ENCODE measurements at regions not wholly inside any gene's neighbourhood (a gene's known extent, or its start where the extent isn't known, plus 50 kb on each side); places are given as distances from the start of the nearest gene placed in this dataset.

DNA sequence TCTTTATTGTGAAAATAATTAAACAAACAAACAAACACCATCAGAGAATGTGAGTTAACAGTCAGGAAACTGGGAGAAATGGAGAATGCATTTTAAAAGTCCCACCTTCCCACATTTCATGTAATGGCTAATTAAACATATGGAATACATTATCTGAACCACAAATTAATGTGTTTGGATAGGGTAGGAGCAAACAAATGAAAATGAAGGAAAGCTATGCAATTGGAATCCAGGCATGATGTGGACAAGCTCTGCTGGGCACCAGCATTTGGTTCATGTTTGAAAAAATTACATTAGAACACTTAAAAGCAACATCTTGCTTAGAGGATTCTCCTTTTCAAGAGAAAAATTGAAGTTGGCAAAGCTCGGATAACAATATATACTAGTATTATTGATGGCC lies 628.1 kb downstream of the LMO4 start:
- no peak overlapping the region for H3K4me3 ChIP-seq
- H3K9me3 ChIP-seq = no peaks in the 10 kb centered on the region
- 81 to 88% (median 86%) methylated on average over 1 of the region's 1 CpG for WGBS, 4 donors
- H3K36me3 ChIP-seq = no peaks in the 10 kb centered on the region
- no peaks in the 10 kb centered on the region for H3K27me3 ChIP-seq
- TF ChIP-seq, protein P1, sequence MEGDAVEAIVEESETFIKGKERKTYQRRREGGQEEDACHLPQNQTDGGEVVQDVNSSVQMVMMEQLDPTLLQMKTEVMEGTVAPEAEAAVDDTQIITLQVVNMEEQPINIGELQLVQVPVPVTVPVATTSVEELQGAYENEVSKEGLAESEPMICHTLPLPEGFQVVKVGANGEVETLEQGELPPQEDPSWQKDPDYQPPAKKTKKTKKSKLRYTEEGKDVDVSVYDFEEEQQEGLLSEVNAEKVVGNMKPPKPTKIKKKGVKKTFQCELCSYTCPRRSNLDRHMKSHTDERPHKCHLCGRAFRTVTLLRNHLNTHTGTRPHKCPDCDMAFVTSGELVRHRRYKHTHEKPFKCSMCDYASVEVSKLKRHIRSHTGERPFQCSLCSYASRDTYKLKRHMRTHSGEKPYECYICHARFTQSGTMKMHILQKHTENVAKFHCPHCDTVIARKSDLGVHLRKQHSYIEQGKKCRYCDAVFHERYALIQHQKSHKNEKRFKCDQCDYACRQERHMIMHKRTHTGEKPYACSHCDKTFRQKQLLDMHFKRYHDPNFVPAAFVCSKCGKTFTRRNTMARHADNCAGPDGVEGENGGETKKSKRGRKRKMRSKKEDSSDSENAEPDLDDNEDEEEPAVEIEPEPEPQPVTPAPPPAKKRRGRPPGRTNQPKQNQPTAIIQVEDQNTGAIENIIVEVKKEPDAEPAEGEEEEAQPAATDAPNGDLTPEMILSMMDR (IDR thresholded peaks at IDR 0.05) = no peak
- TF ChIP-seq POLR2A (IDR thresholded peaks at IDR 0.05) = no peak
- DNase-seq (no peak), ATAC-seq (no peak)
- H3K4me1 ChIP-seq = peaks cover 0 to 19% (median 0%) of the 10 kb centered on the region in 12 donors
- intact Hi-C loops (cut with DNase I) = loop anchor here in 6 of 10 donors (10.0 kb wide), 3 partner anchors 662 to 822 kb away; no protein-coding TSS in a partner anchor
- H3K27ac ChIP-seq = no peak overlapping the region

- Histone ChIP-seq H3K36me3 (no peaks in the 10 kb centered on the region), H3K9me3 (no peaks in the 10 kb centered on the region), H3K4me3 (no peak overlapping the region), H3K4me1 (peaks cover 0 to 19% (median 0%) of the 10 kb centered on the region in 12 donors), H3K27me3 (no peaks in the 10 kb centered on the region), H3K27ac (no peak overlapping the region)
- ATAC-seq (no peak), DNase-seq (no peak)
- intact Hi-C loops (cut with DNase I) = loop anchor here in 6 of 10 donors (10.0 kb wide), 3 partner anchors 663 to 823 kb away; no protein-coding TSS in a partner anchor
- WGBS, 4 donors = 86 to 90% (median 89%) methylated on average over 3 of the region's 3 CpGs
- TF ChIP-seq POLR2A (IDR thresholded peaks at IDR 0.05) = no peak
- TF ChIP-seq, protein P1 (IDR thresholded peaks at IDR 0.05) = no peak
Measured at GRCh38 chr1:87957331-87957730, 628.7 kb downstream of the LMO4 start.

- peaks cover 0 to 19% (median 0%) of the 10 kb centered on the region in 12 donors for H3K4me1 ChIP-seq
- no peak overlapping the region for H3K4me3 ChIP-seq
- 79 to 91% (median 86%) methylated on average over 4 of the region's 4 CpGs for WGBS, 4 donors
Measured at GRCh38 chr1:87958201-87958600, 629.5 kb downstream of the LMO4 start.

DNA sequence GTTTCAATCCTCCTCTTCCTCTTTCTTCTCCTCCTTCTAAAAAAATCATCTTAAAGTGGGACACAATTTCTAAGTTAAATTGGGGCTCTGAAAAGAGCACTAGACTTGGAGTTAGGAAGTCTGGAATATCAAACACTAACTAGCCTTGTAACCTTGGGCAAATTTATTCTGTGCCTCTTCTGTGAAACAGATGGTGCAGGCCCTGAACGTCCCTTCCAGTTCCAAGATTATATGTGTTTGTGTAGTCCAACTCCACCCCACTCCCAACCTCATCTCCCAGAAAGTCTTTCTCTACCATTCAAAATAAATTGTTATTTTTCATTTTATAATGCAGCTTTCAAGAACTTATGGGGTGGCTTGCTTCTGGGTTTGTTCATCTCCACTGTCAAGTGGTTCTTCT lies 630.0 kb downstream of the LMO4 start:
- H3K4me1 ChIP-seq = peaks cover 0 to 19% (median 0%) of the 10 kb centered on the region in 12 donors
- no peaks in the 10 kb centered on the region for H3K36me3 ChIP-seq
- H3K9me3 ChIP-seq = no peaks in the 10 kb centered on the region
- no peak overlapping the region for H3K4me3 ChIP-seq
- H3K27ac ChIP-seq = no peak overlapping the region
- TF ChIP-seq, protein P1 (IDR thresholded peaks at IDR 0.05) = no peak
- TF ChIP-seq POLR2A (IDR thresholded peaks at IDR 0.05) = no peak
- WGBS, 4 donors = 64 to 80% (median 69%) methylated on average over 1 of the region's 1 CpG
- no peaks in the 10 kb centered on the region for H3K27me3 ChIP-seq
- no peak for DNase-seq
- no peak for ATAC-seq
- intact Hi-C loops (cut with DNase I) = loop anchor here in 6 of 10 donors (10.0 kb wide), 3 partner anchors 664 to 824 kb away; no protein-coding TSS in a partner anchor

More at GRCh38 chr1:87958201-87958600, 629.5 kb downstream of the LMO4 start:
- no peak overlapping the region for H3K27ac ChIP-seq
- TF ChIP-seq POLR2A (IDR thresholded peaks at IDR 0.05) = no peak
- TF ChIP-seq, protein P1 (IDR thresholded peaks at IDR 0.05) = no peak
- H3K27me3 ChIP-seq = no peaks in the 10 kb centered on the region
- DNase-seq = no peak
- no peaks in the 10 kb centered on the region for H3K9me3 ChIP-seq
- no peak for ATAC-seq
- intact Hi-C loops (cut with DNase I) = loop anchor here in 6 of 10 donors (10.0 kb wide), 3 partner anchors 663 to 823 kb away; no protein-coding TSS in a partner anchor
- no peaks in the 10 kb centered on the region for H3K36me3 ChIP-seq
